A549 (cell line): ENCODE measurements at regions not wholly inside any gene's neighbourhood (a gene's known extent, or its start where the extent isn't known, plus 50 kb on each side); places are given as distances from the start of the nearest gene placed in this dataset.

ENCODE experiments used
- CTCF ChIP-seq: fragments of >200 bp; sonication (Bioruptor Twin); formaldehyde crosslinking; IDR thresholded peaks from 3 replicates; pipeline ENCODE4 v1.5.1; 2016
- POLR2A ChIP-seq: IDR thresholded peaks from 2 replicates; pipeline ENCODE4 v1.6.1; 2012; ENCODE audit warnings: mild to moderate bottlenecking, low read length
- SMC3 ChIP-seq: fragments of >200 bp; sonication (Bioruptor Twin); formaldehyde crosslinking; IDR thresholded peaks from 3 replicates; pipeline ENCODE4 v1.6.1; 2018; ENCODE audit warnings: inconsistent platforms

DNA sequence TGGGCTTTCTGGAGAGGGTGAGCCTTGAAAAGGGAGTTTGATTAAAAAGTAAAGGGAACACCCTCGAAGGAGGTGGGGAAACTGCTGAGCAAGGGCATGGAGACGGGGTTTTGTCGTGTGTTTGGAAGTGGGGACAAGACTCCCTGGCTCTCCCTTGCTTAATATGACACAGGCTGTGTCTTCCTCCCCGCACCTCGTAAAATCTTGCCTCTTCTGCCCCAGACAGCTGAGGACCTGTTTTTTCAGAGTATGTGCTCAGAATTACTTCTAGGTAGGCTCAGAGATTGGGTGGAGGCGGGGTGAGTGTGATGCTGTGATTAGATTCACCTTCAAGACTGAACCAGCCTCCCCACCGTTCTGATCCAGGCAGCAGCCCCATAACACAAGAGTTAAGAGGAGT lies 244.4 kb upstream of the TLE3 start:
- TF ChIP-seq CTCF (no peak), POLR2A (no peak), SMC3 (no peak)
